Epithelial cell of proximal tubule (primary cell): ENCODE measurements at regions not wholly inside any gene's neighbourhood (a gene's known extent, or its start where the extent isn't known, plus 50 kb on each side); places are given as distances from the start of the nearest gene placed in this dataset.

ENCODE experiments used
- DNase-seq: peaks from one replicate; pipeline ENCODE4 v3.0.0-alpha.2; 2011; ENCODE audit warnings: low read depth
- H3K4me3 ChIP-seq: 2 replicates; pipeline ENCODE4 v1.5.1; 2011; ENCODE audit warnings: low read depth, mild to moderate bottlenecking, low read length
- CTCF ChIP-seq: conservative IDR thresholded peaks from 2 replicates; pipeline ENCODE4 v1.5.1; 2012; ENCODE audit warnings: low read depth, mild to moderate bottlenecking, low read length

- H3K4me3 ChIP-seq, result no peak overlapping the region
- DNase-seq, result no peak
- no peak for TF ChIP-seq CTCF
These were observed 79.8 kb upstream of the NMNAT3 start for GRCh38 chr3:139757448-139758030.

- no peak for TF ChIP-seq CTCF
- H3K4me3 ChIP-seq, result no peak overlapping the region
- DNase-seq, result no peak
These were observed 78.8 kb upstream of the NMNAT3 start for GRCh38 chr3:139756529-139757103.

- TF ChIP-seq CTCF, result no peak
- no peak overlapping the region for H3K4me3 ChIP-seq
- no peak for DNase-seq
These were observed 77.8 kb upstream of the NMNAT3 start for GRCh38 chr3:139755551-139755950.

- no peak for TF ChIP-seq CTCF
- H3K4me3 ChIP-seq, result no peak overlapping the region
- DNase-seq, result no peak
These were observed 74.0 kb upstream of the NMNAT3 start for GRCh38 chr3:139751789-139752188.

GRCh38 chr3:139746481-139746880, 68.7 kb upstream of the NMNAT3 start:
- no peak for TF ChIP-seq CTCF
- DNase-seq, result no peak
- H3K4me3 ChIP-seq, result no peak overlapping the region

- no peak for TF ChIP-seq CTCF
- peak; percentile 44 for DNase-seq
These were observed 68.1 kb upstream of the NMNAT3 start for GRCh38 chr3:139745831-139746230.

GRCh38 chr3:139738697-139739096, 60.9 kb upstream of the NMNAT3 start:
- no peak for DNase-seq
- TF ChIP-seq CTCF, result no peak
- H3K4me3 ChIP-seq, result no peak overlapping the region

More at GRCh38 chr3:139745831-139746230, 68.1 kb upstream of the NMNAT3 start:
- H3K4me3 ChIP-seq, result no peak overlapping the region
